C4-2B (cell line): ENCODE measurements at regions not wholly inside any gene's neighbourhood (a gene's known extent, or its start where the extent isn't known, plus 50 kb on each side); places are given as distances from the start of the nearest gene placed in this dataset.

ENCODE experiments used
- ZFX ChIP-seq: fragments of 450-650 bp; IDR thresholded peaks from 2 replicates; pipeline ENCODE4 v1.6.1; 2017
- TF ChIP-seq, protein P1 (sequence below): fragments of 450-650 bp; conservative IDR thresholded peaks from 2 replicates; pipeline ENCODE4 v1.5.1; 2017; ENCODE audit warnings: mild to moderate bottlenecking

DNA sequence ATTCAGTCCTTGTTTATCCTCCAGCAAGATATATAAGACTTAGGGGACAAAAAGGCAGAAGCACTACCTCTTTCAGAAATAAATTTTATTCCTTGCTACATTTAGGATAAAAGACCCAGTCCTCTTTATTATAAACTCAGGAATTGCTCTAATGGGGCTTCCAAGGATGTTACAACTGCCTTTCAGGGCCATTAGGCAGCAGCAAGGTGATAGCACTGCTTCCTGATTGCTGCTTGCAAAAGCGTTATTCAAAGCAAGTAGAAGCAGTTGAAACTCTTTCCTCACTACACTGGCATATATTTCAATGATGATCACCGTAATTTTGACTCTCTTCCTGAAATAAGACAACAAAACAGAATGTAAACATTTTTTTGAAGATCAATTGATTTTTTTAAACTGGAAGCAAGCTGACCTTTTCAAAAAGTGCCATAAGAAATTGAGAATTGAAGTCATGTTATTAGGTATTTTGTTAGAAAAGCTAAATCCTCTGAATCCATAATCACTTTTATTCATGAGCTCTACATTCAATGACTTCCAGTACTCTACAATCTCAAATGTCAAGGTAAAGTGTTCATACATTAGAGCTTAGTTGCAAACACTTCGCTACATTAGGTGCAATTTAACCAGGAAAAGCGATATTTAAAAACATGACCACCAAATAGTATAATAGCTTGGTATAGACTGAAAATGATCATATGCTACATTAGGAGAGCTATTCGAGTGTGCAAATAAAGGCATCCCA lies 233.4 kb upstream of the SYT10 start:
- TF ChIP-seq, protein P1, sequence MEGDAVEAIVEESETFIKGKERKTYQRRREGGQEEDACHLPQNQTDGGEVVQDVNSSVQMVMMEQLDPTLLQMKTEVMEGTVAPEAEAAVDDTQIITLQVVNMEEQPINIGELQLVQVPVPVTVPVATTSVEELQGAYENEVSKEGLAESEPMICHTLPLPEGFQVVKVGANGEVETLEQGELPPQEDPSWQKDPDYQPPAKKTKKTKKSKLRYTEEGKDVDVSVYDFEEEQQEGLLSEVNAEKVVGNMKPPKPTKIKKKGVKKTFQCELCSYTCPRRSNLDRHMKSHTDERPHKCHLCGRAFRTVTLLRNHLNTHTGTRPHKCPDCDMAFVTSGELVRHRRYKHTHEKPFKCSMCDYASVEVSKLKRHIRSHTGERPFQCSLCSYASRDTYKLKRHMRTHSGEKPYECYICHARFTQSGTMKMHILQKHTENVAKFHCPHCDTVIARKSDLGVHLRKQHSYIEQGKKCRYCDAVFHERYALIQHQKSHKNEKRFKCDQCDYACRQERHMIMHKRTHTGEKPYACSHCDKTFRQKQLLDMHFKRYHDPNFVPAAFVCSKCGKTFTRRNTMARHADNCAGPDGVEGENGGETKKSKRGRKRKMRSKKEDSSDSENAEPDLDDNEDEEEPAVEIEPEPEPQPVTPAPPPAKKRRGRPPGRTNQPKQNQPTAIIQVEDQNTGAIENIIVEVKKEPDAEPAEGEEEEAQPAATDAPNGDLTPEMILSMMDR, result no peak
- no peak for TF ChIP-seq ZFX
